HCT116 (cell line): ENCODE measurements at regions not wholly inside any gene's neighbourhood (a gene's known extent, or its start where the extent isn't known, plus 50 kb on each side); places are given as distances from the start of the nearest gene placed in this dataset.

Experiments
- ATAC-seq: fragments of 200-7000 bp; cut with Tn5 transposase; 2 replicates; pipeline ENCODE4 v1.9.1; 2020; ENCODE audit warnings: mild to moderate bottlenecking, moderate library complexity
- BruUV-seq: library from RNA; stranded (reverse); fragments of 400-500 nt; replicated peaks from 2 replicates; lab custom pipeline; 2021; lab: Mats Ljungman, UMichigan
- CTCF ChIA-PET: fragments of 300-600 bp; sonication (Branson Sonifier 250); formaldehyde crosslinking; loops from one replicate; lab custom pipeline; 2021; ENCODE audit warnings: antibody characterized with exemption; lab: Charles Lee
- POLR2A ChIA-PET: fragments of 300-600, 350-600 bp; sonication (Branson Sonifier 250); formaldehyde crosslinking; loops from one replicate; lab custom pipeline; 2021; ENCODE audit warnings: antibody characterized with exemption; lab: Charles Lee
- RAD21 ChIA-PET, 2 experiments: fragments of 300-600 bp; sonication (Branson Sonifier 250); formaldehyde crosslinking; loops; one replicate each; lab custom pipeline; 2023; ENCODE audit warnings: low total read pairs in 2 of 2; ENCODE audit not compliant: uncharacterized antibody in 2 of 2, unreplicated experiment in 2 of 2, low non-redundant PET in 1 of 2; lab: Charles Lee
- DNase-seq: peaks from one replicate; pipeline ENCODE4 v3.0.0-alpha.2; 2010; ENCODE audit warnings: low read depth, low spot score
- H2AFZ ChIP-seq: fragments of 200-600 bp; shearing (Covaris generic), sonication (generic); 2 replicates; pipeline ENCODE4 v1.6.1; 2017; ENCODE audit warnings: low read depth, mixed run types, mixed read lengths, antibody characterized with exemption, low read length; ENCODE audit not compliant: poor library complexity, severe bottlenecking
- H3K27ac ChIP-seq: 2 replicates; pipeline ENCODE4 v1.5.1; 2012; ENCODE audit warnings: low read depth, low read length
- H3K27me3 ChIP-seq: fragments of 200-600 bp; sonication (generic); 2 replicates; pipeline ENCODE4 v1.6.1; 2016; ENCODE audit warnings: mixed run types, low read length, mixed read lengths; ENCODE audit not compliant: insufficient read depth
- H3K36me3 ChIP-seq, 2 experiments: fragments of 200-500 bp in 1 of 2; fragments of 200-600 bp in 1 of 2; sonication (Bioruptor generic) in 1 of 2; sonication (generic) in 1 of 2; 2 replicates each; pipeline versions ENCODE4 v1.5.1 to v1.6.1; 2014 to 2016; ENCODE audit warnings: low read length in 2 of 2, inconsistent platforms in 1 of 2, mixed read lengths in 1 of 2, mixed run types in 1 of 2; ENCODE audit not compliant: insufficient read depth in 2 of 2, control insufficient read depth in 1 of 2
- H3K4me1 ChIP-seq, 2 experiments: fragments of 200-600 bp in 1 of 2; sonication (generic) in 1 of 2; 2 replicates each; pipeline versions ENCODE4 v1.5.1 to v1.6.1; 2012 to 2017; ENCODE audit warnings: low read length in 2 of 2, inconsistent platforms in 1 of 2, mild to moderate bottlenecking in 1 of 2, mixed read lengths in 1 of 2, mixed run types in 1 of 2, moderate library complexity in 1 of 2; ENCODE audit not compliant: insufficient read depth in 2 of 2, control insufficient read depth in 1 of 2
- H3K4me2 ChIP-seq: fragments of 200-600 bp; sonication (generic); 2 replicates; pipeline ENCODE4 v1.6.1; 2017; ENCODE audit warnings: mixed run types, low read length, mixed read lengths
- H3K4me3 ChIP-seq, 2 experiments: fragments of 200-600 bp in 1 of 2; sonication (generic) in 1 of 2; replicated peaks in 1 of 2; 2 replicates each; pipeline ENCODE4 v1.5.1; 2011 to 2016; ENCODE audit warnings: low read length in 2 of 2, control low read depth in 1 of 2, low read depth in 1 of 2, mild to moderate bottlenecking in 1 of 2, mixed read lengths in 1 of 2, mixed run types in 1 of 2
- H3K79me2 ChIP-seq: fragments of 200-600 bp; sonication (generic); 2 replicates; pipeline ENCODE4 v1.6.1; 2017; ENCODE audit warnings: mild to moderate bottlenecking, mixed run types, low read length, moderate library complexity, mixed read lengths; ENCODE audit not compliant: insufficient read depth
- H3K9ac ChIP-seq: fragments of 200-600 bp; sonication (generic); 2 replicates; pipeline ENCODE4 v1.6.1; 2016; ENCODE audit warnings: low read length, mixed read lengths
- H3K9me2 ChIP-seq: fragments of 200-600 bp; sonication (generic), shearing (Covaris generic); 2 replicates; pipeline ENCODE4 v1.6.1; 2017; ENCODE audit warnings: mixed run types, mild to moderate bottlenecking, moderate library complexity; ENCODE audit not compliant: insufficient read depth
- H3K9me3 ChIP-seq, 2 experiments: fragments of 200-500 bp in 1 of 2; fragments of 200-600 bp in 1 of 2; sonication (Bioruptor generic) in 1 of 2; sonication (generic) in 1 of 2; 2 replicates each; pipeline ENCODE4 v1.6.1; 2014 to 2017; ENCODE audit warnings: low read length in 2 of 2, mixed read lengths in 2 of 2, inconsistent platforms in 1 of 2, low read depth in 1 of 2, mild to moderate bottlenecking in 1 of 2, mixed run types in 1 of 2, moderate library complexity in 1 of 2; ENCODE audit not compliant: control insufficient read depth in 1 of 2, insufficient read depth in 1 of 2
- H4K20me1 ChIP-seq: fragments of 200-600 bp; sonication (generic), shearing (Covaris generic); 2 replicates; pipeline ENCODE4 v1.6.1; 2017; ENCODE audit warnings: mixed run types, mild to moderate bottlenecking, moderate library complexity; ENCODE audit not compliant: insufficient read depth
- ATF3 ChIP-seq: IDR thresholded peaks from 2 replicates; pipeline ENCODE4 v1.6.1; 2012
- CBX3 ChIP-seq: IDR thresholded peaks from 2 replicates; pipeline ENCODE4 v1.6.1; 2012; ENCODE audit warnings: low read depth
- CEBPB ChIP-seq: IDR thresholded peaks from 2 replicates; pipeline ENCODE4 v1.6.1; 2012; ENCODE audit warnings: low read depth
- CTCF ChIP-seq, 3 experiments: fragments of 200-600 bp in 1 of 3; sonication (generic) in 1 of 3; IDR thresholded peaks in 2 of 3; conservative IDR thresholded peaks in 1 of 3; 2 replicates each; pipeline ENCODE4 v1.5.1; 2012 to 2017; ENCODE audit warnings: low read depth in 2 of 3, low read length in 2 of 3, antibody characterized with exemption in 1 of 3, borderline replicate concordance in 1 of 3, control low read depth in 1 of 3, mild to moderate bottlenecking in 1 of 3, mixed read lengths in 1 of 3, mixed run types in 1 of 3, moderate library complexity in 1 of 3; ENCODE audit not compliant: insufficient read depth in 1 of 3
- EGR1 ChIP-seq: IDR thresholded peaks from 2 replicates; pipeline ENCODE4 v1.6.1; 2012; ENCODE audit warnings: low read depth
- ELF1 ChIP-seq: IDR thresholded peaks from 2 replicates; pipeline ENCODE4 v1.6.1; 2012; ENCODE audit warnings: low read depth, borderline replicate concordance
- EZH2 ChIP-seq: fragments of 200-600 bp; sonication (generic); IDR thresholded peaks from 2 replicates; pipeline ENCODE4 v1.6.1; 2017; ENCODE audit warnings: antibody characterized with exemption, mixed run types
- EZH2phosphoT487 ChIP-seq: fragments of 200-600 bp; IDR thresholded peaks from 2 replicates; pipeline ENCODE4 v1.6.1; 2018; ENCODE audit warnings: antibody characterized with exemption, borderline replicate concordance
- FOSL1 ChIP-seq: IDR thresholded peaks from 2 replicates; pipeline ENCODE4 v1.6.1; 2012; ENCODE audit warnings: low read depth
- JUND ChIP-seq: IDR thresholded peaks from 2 replicates; pipeline ENCODE4 v1.6.1; 2012
- MAX ChIP-seq: IDR thresholded peaks from 2 replicates; pipeline ENCODE4 v1.6.1; 2012
- POLR2A ChIP-seq: IDR thresholded peaks from 2 replicates; pipeline ENCODE4 v1.7.0; 2011; ENCODE audit warnings: borderline replicate concordance; ENCODE audit not compliant: insufficient read depth, insufficient read length; ENCODE audit errors: extremely low read depth
- POLR2AphosphoS5 ChIP-seq: IDR thresholded peaks from 2 replicates; pipeline ENCODE4 v1.6.1; 2011; ENCODE audit warnings: mild to moderate bottlenecking, low read depth, low read length, moderate library complexity
- REST ChIP-seq: IDR thresholded peaks from 2 replicates; pipeline ENCODE4 v1.6.1; 2012; ENCODE audit warnings: low read depth
- SIN3A ChIP-seq: IDR thresholded peaks from 2 replicates; pipeline ENCODE4 v1.6.1; 2012; ENCODE audit warnings: low read depth
- SRF ChIP-seq: IDR thresholded peaks from 2 replicates; pipeline ENCODE4 v1.6.1; 2012; ENCODE audit warnings: low read depth
- TCF7L2 ChIP-seq: IDR thresholded peaks from 2 replicates; pipeline ENCODE4 v1.7.0; 2011; ENCODE audit warnings: borderline replicate concordance, inconsistent platforms; ENCODE audit not compliant: insufficient read depth, insufficient read length; ENCODE audit errors: extremely low read depth
- YY1 ChIP-seq: IDR thresholded peaks from 2 replicates; pipeline ENCODE4 v1.6.1; 2011; ENCODE audit warnings: low read length, low read depth, moderate library complexity, mild to moderate bottlenecking; ENCODE audit not compliant: insufficient replicate concordance; ENCODE audit errors: extremely low read depth
- ZBTB33 ChIP-seq: IDR thresholded peaks from 2 replicates; pipeline ENCODE4 v1.6.1; 2011; ENCODE audit warnings: mild to moderate bottlenecking, low read length, moderate library complexity; ENCODE audit not compliant: insufficient replicate concordance; ENCODE audit errors: extremely low read depth
- ZFX ChIP-seq: fragments of 450-650 bp; IDR thresholded peaks from 2 replicates; pipeline ENCODE4 v1.6.1; 2017
- ZNF274 ChIP-seq: fragments of 200-500 bp; sonication (Bioruptor generic); IDR thresholded peaks from 2 replicates; pipeline ENCODE4 v1.6.1; 2014; ENCODE audit warnings: mild to moderate bottlenecking, low read depth, low read length, inconsistent platforms
- intact Hi-C: fragments of 100-400 bp; cut with micrococcal nuclease; formaldehyde crosslinking; loops from 2 replicates; pipeline ENCODE4 v1.10.0; 2022

- no peak overlapping the region for H3K4me3 ChIP-seq
- RAD21 ChIA-PET, result no interaction called here
- H3K27me3 ChIP-seq, result no peaks in the 10 kb centered on the region
- BruUV-seq, result no TSS peak
- peak; percentile 68 for ATAC-seq
- peak overlapping the region; percentile 41 for H3K4me2 ChIP-seq
- H3K9me3 ChIP-seq, result no peaks in the 10 kb centered on the region
- CTCF ChIA-PET, result no interaction called here
- H3K36me3 ChIP-seq, result no peaks in the 10 kb centered on the region
- H4K20me1 ChIP-seq, result no peaks in the 10 kb centered on the region
- peaks cover 5 to 16% of the 10 kb centered on the region in 2 experiments for H3K4me1 ChIP-seq
- DNase-seq, result no peak
- H3K79me2 ChIP-seq, result no peaks in the 10 kb centered on the region
- no peak overlapping the region for H3K9ac ChIP-seq
- intact Hi-C loops, result no loop called here
- H3K27ac ChIP-seq, result no peak overlapping the region
- peak overlapping the region; percentile 48 for H2AFZ ChIP-seq
- H3K9me2 ChIP-seq, result no peaks in the 10 kb centered on the region
- POLR2A ChIA-PET, result no interaction called here
- TF ChIP-seq CEBPB (no peak), SRF (no peak), ZBTB33 (no peak), FOSL1 (peak; percentile 43), REST (no peak), TCF7L2 (peak; percentile 81), SIN3A (no peak), MAX (no peak), EGR1 (no peak), EZH2 (no peak), ZNF274 (no peak), YY1 (no peak), CTCF (IDR thresholded peaks at IDR 0.05 in 2 of 3, conservative IDR thresholded peaks at IDR 0.05 in 1 of 3; ENCODE audit: borderline replicate concordance in 1 of 3, insufficient read depth in 1 of 3, low read depth in 2 of 3, low read length in 2 of 3) (no peak), ZFX (no peak), POLR2AphosphoS5 (no peak), CBX3 (no peak), JUND (peak; percentile 31), POLR2A (no peak), ELF1 (no peak), EZH2phosphoT487 (no peak), ATF3 (no peak)
Observed at GRCh38 chr1:68314151-68314780, 81.9 kb upstream of the WLS start.
